ENCODE measurements at regions not wholly inside any gene's neighbourhood (a gene's known extent, or its start where the extent isn't known, plus 50 kb on each side); places are given as distances from the start of the nearest gene placed in this dataset.
"Not testable (repeated sequence)": the region's sequence is repeated elsewhere in the genome, so short reads cannot be mapped to it uniquely, and the experiment has no call there.

DNA sequence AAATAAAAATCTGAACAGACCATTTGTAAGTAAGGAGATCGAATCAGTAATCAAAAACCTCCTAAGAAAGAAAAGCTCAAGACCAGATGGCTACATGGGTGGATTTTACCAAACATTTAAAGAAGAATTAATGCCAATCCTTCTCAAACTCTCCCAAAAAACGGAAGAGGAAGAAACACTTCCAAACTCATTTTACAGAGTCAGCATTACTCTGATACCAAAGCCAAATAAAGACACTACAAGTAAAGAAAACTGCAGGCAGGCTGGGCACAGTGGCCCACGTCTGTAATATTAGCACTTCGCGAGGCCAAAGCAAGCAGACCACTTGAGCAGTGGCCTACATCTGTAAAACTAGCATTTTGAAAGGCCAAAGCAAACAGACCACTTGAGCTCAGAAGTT lies 159.8 kb downstream of the DPY19L2 start:
- no peak for DNase-seq

DNA sequence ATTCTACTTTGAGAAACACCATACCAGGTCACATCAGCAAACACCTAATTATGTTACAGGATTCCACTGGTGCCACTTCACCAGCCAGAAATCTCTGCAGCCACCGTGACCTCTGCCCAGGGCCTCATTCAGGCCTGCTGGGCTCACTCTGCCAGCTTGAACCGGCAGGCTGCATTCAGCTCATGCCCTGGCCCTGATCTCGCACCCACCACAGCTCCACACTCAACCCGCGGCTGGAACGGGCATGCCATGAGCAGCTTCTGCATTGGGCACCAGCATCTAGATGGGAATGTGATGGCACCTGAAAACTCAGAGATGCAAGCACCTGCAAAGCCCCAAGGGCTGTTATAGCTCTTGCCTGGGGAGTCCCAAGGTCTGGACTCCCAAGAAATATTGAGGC lies 168.7 kb downstream of the DPY19L2 start:
- no peak for DNase-seq

DNA sequence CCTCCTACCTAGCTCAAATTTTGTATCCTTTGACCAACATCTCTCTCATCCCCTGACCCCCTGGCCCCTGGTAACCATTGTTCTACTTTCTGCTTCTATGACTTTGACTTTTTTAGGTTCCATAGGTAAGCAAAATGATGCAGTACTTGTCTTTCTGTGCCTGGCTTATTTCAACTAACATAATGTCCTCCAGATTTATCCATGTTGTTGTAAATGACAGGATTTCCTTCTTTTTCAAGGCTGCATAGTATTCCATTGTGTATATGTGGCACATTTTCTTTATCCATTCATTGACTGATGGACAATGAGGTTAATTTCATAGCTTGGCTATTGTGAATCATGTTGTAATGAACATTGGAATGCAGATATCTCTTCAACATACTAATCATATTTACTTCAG lies 170.1 kb downstream of the DPY19L2 start:
- DNase-seq, result no peak

DNA sequence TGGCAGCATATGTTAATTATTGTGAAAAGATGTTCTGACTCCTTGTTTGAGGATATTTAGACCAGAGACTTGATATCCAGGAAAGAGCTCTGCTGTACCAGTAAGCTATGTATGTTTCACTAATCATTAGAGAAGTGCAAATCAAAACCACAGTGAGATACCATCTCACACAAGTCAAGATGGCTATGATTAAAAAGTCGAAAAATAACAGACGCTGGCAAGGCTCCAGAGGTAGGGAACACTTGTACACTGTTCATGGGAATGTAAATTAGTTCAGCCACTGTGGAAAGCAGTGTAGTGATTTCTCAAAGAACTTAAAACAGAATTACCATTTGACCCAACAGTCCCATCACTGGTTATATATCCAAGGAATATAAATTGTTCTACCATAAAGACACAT lies 171.6 kb downstream of the DPY19L2 start:
- DNase-seq, result no peak

DNA sequence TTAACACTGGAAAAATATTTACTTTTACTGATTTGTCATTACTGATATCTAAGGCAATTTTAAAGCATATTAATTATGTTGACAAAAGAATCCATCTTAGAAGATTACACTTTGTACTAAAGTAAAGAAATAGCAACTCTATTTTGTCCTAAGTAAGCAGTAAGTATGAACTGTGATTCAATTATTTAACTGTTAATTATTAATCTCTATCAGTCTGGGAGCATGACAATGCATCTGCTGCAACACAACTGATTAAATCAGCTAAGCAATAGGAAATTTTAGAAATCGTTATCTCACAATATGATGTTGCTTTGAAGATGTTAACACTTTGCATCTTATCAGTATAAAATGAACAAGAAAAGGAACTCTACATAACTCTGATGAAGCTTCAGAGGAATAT lies 172.3 kb downstream of the DPY19L2 start:
- no peak for DNase-seq

DNA sequence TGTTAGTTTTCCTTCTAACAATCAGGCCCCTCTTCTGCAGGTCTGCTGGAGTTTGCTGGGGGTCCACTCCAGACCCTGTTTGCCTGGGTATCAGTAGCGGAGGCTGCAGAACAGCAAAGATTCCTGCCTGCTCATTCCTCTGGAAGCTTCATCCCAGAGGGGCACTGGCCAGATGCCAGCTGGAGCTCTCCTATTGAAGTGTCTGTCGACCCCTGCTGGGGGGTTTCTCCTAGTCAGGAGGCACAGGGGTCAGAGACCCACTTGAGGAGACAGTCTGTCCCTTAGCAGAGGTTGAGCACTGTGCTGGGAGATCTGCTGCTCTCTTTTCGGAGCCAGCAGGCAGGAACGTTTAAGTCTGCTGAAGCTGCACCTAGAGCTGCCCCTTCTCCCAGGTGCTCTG lies 174.9 kb downstream of the DPY19L2 start:
- not testable (repeated sequence) for DNase-seq

DNA sequence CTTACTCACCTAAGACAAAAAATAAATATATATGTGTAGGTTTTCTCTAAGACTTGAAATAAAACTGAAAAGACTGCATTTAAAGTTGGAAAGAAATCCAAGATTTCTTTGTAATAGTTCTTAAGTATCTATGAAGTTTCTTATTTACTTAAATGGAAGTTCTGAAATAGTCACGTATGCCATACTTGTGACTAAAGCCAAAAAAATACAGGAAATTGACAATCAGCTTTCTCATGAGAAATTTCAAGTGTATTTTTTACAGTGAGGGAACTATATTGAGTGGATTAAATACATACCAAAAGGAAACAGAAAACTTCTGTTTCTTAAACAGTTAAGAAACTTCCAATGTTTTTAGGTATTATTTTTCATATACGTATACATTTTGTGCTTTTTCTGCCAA lies 188.1 kb downstream of the DPY19L2 start:
- DNase-seq, result no peak

DNA sequence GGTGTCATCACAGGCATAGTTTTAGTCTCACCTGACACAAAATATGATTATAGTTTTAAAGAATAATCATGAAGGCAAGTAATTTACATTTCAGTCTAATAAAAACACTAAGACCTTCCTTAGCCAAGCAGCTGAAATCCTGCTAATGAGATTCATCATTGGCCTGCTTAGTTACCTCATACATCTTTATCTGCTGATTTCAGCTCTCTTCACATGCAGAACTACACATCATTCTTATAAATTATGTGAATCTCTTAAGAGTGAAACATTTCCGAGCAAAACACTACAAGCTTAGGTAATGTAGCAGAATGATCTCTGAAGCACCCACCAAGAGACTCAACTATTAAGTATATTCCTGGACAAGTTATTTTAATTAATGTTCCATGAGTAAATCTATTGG lies 198.1 kb downstream of the DPY19L2 start:
- no peak for DNase-seq

DNA sequence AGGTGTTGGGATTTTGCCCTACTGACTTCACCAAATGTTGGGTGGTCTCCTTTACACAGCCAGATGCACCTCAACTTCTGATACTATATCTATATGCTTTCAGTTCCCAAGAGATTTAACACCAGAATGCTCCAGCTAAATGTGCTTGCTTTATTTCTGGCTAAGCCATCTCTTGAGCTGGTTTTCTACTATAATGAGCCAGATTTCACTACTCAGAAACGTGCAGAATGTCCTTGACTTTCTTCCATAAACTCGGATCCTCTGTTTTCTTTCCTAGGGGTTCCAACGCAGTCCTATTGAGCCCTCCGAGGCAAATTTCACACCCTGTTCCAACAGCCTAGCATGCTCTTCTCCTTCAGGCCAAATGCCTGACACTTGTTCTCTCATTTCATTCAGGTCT lies 200.3 kb downstream of the DPY19L2 start:
- DNase-seq, result no peak

DNA sequence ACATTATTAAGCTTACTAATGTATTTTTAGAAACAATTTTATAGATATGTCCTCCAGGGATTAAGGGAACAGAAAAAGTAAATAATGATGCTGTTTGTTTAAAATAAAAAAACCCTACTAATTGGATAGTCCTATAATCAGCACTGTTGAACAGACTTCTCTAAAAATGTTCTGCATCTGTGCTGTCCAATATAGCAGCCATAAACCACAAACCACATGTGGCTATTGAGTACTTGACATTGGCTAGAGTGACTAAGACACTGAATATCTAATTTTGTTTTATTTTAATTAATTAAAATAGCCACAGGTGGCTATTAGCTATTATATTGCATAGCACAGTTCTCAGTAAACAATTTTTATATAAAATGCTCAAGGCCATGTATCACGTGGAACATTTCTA lies 210.4 kb downstream of the DPY19L2 start:
- no peak for DNase-seq

DNA sequence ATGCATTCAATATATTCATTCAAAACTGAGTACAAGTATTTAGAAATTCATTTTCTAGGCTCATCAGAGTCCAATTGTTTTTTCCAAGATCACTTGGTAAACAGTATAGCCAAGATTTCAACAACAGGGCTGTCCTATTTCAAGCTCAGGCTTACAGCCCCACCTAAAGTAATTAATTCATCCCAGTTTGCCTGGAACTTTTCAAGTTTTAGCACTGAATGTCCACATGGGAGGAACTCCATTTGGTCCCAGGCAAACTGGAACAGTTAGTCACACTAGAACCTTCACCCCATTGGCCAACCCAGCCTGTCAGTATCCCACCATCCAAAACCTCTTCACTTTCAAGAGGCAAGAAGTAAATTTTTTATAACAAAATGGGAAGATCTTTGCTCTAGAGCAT lies 210.9 kb downstream of the DPY19L2 start:
- no peak for DNase-seq

DNA sequence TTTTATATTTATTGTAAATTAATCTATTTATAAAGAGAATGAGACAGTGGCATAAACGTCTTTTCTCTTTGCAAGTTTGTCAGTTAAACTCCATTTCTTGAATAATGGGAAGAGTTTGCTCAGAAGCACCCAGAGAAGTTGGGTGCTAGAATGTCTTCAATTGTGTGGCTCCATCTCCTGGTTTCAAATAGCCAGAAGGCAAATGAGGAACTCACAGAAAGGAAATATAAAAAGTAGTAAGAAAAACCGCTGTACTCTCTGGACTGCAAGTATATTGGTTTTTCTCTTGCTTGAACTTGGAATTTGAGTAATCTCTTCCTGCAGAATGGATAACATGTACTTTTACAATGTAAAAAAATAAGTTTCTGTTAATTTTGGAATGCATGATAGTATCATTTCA lies 217.5 kb downstream of the DPY19L2 start:
- no peak for DNase-seq

DNA sequence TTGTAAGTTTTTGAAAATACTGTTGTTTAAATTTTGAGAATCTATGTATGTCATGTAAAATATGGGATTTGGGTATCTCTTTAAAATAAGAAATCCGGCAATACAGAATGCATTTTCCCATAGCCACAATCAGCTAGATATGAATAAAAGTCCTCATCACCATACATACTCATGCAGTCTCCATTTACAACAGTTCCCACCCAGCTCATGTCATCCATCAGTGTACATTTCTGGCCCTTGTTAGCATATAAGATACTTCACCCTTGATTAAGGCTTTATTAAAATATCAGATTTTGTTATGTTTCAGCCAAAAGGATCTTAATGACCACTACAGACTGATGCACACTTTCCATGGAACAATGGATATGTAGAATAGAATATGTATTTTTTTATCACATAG lies 218.0 kb downstream of the DPY19L2 start:
- DNase-seq, result no peak

DNA sequence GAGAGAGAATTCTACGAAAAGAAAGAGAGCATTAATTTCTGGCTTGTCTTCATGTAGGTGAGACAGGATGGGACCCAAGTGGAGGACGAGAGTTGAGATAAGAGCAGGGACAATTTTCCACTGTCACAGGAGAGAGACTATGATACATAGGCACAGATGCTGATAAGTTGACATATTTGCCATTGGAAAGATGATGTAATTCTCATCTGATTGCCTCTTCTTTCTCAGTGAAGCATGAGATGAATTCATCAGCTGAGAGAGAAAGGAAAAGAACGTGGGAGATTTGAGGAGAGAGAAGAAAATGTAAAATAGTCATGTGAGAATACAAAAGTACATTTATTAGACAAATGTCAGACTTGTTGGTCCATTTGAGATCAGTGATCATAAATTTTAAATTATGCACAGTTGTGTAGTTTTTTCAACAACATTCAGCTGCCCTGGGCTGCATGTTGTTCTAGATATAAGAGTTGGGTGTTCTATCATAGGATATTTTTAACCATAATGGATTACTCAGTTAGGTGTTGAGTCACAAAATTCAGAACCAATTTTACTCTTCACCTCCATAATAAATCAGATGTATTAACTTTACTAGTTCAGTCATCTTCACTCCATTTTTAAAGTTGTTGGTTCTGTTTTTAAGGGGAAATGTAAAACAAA lies 222.9 kb downstream of the DPY19L2 start:
- DNase-seq, result no peak

DNA sequence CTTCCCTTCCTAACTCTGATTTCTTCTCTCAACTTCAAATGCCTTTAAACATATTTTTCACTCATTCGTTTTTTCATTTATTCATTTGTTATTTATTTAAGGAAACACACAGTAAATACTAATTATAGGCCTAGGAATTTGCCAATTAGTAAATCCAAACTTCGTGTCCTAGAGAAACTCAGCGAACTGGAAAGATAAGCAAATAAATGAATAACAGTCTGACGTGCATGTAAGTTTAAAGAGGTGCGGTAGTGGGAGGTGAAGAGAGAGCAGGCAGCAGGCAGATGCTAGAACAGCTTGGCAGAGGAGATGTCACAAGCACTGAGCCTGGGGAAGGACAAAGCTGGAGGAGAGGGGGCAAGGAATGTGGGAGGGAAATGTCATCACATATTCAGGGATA lies 228.2 kb downstream of the DPY19L2 start:
- DNase-seq, result no peak

DNA sequence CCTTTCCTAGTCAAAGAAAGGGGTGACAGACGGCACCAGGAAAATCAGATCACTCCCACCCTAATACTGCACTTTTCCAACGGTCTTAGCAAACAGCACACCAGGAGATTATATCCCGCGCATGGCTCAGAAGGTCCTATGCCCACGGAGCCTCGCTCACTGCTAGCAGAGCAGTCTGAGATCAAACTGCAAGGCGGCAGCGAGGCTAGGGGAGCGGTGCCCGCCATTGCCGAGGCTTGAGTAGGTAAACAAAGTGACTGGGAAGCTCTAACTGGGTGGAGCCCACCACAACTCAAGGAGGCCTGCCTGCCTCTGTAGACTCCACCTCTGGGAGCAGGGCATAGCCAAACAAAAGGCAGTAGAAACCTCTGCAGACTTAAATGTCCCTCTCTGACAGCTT lies 233.9 kb downstream of the DPY19L2 start:
- DNase-seq, result not testable (repeated sequence)

DNA sequence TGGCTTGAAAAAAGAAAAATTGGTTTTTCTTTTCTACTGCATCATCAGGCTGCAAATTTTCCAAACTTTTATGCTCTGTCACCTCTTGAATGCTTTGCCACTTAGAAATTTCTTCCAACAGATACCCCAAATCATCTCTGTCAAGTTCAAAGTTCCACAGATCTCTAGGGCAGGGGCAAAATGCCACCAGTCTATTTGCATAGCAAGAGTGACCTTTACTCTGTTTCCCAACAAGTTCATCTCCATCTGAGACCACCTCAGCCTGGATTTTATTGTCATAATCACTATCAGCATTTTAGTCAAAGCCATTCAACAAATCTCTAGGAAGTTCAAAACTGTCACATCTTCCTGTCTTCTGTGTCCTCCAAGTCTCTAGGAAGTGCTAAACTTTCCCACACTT lies 240.3 kb downstream of the DPY19L2 start:
- not testable (repeated sequence) for DNase-seq

DNA sequence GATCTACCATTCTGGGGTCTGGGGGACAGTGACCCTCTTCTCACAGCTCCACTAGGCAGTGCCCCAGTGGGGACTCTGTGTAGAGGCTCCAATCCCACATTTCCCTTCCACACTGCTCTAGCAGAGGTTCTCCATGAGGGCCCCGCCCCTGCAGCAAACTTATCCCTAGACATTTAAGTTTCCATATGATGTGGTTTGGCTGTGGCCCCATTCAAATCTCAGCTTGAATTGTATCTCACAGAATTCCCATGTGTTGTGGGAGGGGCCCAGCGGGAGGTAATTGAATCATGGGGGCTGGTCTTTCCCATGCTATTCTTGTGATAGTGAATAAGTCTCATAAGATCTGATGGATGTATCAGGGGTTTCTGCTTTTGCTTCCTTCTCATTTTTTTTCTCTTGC lies 241.3 kb downstream of the DPY19L2 start:
- not testable (repeated sequence) for DNase-seq

DNA sequence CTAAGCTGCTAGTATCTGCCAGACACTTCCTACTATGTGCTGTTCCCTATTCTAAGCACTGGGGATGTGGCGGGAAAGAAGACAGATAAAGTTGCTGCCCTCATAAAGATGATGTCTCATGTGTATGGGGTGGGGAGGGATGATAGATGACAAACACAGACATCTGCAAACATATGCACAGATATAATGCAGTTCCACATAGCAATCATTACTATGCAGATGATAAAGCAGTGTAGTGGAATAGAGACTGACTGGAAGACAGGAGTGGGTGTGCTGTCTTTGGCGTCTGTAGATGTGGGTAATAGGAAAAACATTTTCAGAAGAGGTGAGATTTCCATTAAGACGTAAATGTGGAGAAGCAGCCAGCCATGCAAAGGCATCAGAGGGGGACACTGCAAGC lies 243.6 kb downstream of the DPY19L2 start:
- no peak for DNase-seq

DNA sequence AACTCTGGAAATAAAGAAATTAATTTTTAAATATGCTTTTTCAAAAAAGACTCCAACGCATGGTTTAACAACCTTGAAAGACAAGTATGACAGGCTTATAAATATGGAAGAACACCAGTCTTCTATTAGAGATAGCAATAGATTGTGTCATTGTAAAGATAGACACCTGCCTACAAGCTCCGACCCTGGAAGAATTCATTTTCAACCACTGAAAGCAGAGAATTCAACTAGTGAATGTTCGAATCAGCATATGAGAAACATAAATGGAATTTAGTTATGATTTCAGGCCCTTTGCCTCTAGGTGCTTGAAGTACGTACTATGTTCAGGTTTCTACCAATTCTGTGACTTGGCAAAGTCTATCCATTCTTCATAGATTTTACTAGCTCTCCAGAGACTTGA lies 244.5 kb downstream of the DPY19L2 start:
- DNase-seq, result no peak

DNA sequence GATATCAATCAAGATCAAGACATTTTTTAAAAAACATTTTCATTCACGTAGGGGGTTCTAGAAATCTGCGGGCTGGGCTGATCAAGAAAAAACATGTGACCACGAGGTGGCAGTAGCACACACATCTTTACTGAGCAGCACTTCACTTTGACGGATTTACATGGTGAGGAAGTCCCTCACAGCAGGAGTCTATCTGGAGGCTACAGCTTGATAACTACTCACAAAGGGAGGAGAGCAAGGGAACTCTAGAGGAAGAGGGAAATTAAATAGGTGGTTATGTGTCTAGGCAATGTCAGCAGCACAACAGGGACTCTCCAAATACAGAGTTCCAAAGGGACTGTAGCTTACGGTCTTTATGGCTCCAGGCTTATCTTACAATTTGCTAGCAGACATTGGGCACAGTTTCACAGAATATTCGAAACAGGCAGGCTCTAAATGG lies 248.1 kb downstream of the DPY19L2 start:
- peak; percentile 3 for DNase-seq

DNA sequence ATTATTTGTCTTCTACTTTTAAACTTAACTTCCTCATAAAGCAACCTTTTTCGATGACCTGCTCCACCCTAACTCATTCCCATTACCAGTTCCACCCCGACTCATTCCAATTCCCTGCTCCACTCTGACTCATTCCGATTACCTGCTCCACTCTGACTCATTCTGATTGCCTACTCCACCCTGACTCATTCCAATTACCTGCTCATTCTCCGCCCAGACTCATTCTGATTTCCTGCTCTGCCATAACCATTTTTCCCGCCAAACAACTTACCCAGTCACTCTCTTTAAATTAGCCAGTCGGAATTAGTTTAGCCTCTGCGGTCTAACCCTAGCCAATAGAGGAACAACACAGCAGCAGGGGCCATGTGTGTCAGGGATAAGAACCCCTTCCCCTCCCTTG lies 249.1 kb downstream of the DPY19L2 start:
- no peak for DNase-seq

DNA sequence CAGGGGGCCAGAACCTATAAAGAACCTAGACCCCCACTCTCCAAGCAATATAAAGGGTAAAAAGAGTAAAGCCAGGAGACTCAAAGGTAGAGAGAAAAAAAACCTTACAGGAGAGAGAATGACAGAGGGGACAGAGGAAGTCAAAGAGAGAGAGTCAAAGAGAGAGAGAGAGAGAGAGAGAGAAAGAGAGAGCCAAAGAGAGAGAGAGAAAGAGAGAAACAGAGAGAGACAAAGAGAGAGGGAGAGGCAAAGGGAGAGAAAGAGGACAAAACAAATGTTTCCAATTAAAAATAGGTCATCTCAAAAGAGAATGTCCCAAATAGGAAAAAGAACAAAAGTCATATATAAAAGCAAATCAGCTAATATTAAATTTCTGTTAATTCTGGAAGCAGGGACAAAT lies 251.5 kb downstream of the DPY19L2 start:
- no peak for DNase-seq

DNA sequence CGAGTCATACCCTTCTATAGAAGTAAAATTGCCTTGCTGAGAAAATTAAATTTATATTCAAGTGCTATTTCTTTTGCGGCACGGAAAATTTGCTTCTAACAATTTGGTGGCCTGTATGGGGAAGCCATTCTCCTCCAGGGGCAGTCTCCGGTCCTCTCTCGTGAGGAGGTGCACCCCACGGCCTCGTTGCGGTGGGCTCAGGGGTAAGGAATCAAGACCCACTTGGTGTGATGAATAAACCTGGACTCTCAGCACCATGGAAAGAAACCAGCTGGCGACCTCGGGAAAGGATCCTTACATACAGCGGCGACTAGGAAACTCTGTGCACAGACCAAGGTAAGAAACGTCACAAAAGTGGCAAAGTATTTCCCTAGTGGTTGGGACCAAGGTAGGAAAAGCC lies 252.9 kb downstream of the DPY19L2 start:
- no peak for DNase-seq

DNA sequence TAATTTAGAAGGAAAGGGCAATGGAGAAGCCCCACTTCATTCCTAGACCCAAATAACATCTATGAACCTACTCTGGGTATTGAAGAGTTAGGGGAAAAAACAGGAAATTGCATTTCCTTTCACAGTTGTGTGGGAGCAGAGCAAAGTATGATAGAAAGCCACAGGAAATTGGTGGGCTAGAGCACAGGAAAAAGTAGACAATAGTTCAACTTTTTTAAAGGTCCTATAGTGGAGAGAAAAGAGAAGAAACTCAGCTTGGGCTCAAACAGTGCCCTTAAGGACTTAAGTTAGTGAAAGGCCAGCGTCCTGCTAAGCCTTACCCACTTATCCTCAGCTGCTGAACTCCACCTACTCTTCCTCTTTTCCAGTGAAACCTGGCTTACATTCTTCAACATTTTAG lies 258.1 kb downstream of the DPY19L2 start:
- no peak for DNase-seq

DNA sequence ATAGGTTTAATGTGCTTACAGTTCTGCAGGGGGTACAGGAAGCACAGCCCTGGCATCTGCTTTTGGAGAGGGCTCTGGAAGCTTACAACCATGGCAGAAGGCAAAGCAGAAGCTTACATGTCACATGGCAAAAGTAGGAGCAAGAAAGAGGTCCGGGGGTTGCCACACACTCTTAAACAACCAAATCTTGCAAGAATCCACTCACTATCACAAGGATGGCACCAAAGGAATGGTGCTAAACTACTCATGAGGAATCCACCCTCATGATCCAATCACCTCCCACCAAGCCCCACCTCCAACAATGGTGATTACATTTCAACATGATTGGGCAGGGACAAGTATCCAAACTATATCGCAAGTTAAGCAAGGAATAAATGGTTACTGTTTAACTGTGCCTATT lies 255.8 kb upstream of the AVPR1A start:
- DNase-seq, result no peak
